PC-3 (cell line): ENCODE measurements at regions not wholly inside any gene's neighbourhood (a gene's known extent, or its start where the extent isn't known, plus 50 kb on each side); places are given as distances from the start of the nearest gene placed in this dataset.

Source experiments
- EZH2 ChIP-seq: fragments of 300-600 bp; sonication (generic); IDR thresholded peaks from one replicate; pipeline ENCODE4 v1.6.1; 2017; ENCODE audit warnings: antibody characterized with exemption, mild to moderate bottlenecking, low read length; ENCODE audit not compliant: unreplicated experiment
- EZH2phosphoT487 ChIP-seq: fragments of 300-600 bp; sonication (generic); IDR thresholded peaks from 2 replicates; pipeline ENCODE4 v1.6.1; 2018; ENCODE audit warnings: mild to moderate bottlenecking, antibody characterized with exemption, low read length, borderline replicate concordance
- TF ChIP-seq, protein P1 (sequence below): fragments of 300-600 bp; sonication (generic); conservative IDR thresholded peaks from 2 replicates; pipeline ENCODE4 v1.5.1; 2017; ENCODE audit warnings: antibody characterized with exemption, low read depth, mild to moderate bottlenecking, low read length

- TF ChIP-seq, protein P1, sequence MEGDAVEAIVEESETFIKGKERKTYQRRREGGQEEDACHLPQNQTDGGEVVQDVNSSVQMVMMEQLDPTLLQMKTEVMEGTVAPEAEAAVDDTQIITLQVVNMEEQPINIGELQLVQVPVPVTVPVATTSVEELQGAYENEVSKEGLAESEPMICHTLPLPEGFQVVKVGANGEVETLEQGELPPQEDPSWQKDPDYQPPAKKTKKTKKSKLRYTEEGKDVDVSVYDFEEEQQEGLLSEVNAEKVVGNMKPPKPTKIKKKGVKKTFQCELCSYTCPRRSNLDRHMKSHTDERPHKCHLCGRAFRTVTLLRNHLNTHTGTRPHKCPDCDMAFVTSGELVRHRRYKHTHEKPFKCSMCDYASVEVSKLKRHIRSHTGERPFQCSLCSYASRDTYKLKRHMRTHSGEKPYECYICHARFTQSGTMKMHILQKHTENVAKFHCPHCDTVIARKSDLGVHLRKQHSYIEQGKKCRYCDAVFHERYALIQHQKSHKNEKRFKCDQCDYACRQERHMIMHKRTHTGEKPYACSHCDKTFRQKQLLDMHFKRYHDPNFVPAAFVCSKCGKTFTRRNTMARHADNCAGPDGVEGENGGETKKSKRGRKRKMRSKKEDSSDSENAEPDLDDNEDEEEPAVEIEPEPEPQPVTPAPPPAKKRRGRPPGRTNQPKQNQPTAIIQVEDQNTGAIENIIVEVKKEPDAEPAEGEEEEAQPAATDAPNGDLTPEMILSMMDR = no peak
- TF ChIP-seq EZH2phosphoT487 = no peak
- TF ChIP-seq EZH2 = no peak
Observed at GRCh38 chr4:72665171-72665968, 96.3 kb upstream of the ADAMTS3 start.
